ENCODE measurements at regions not wholly inside any gene's neighbourhood (a gene's known extent, or its start where the extent isn't known, plus 50 kb on each side); places are given as distances from the start of the nearest gene placed in this dataset.

GRCh38 chr4:3343358-3343757 is 50.5 kb downstream of the RGS12 start:
- Histone ChIP-seq H3K4me1 (ENCODE audit: insufficient read depth, low read length) (peaks cover 8% of the 10 kb centered on the region), H3K4me3 (ENCODE audit: low read length) (no peak overlapping the region), H3K9me3 (ENCODE audit: low read length) (no peaks in the 10 kb centered on the region), H3K27me3 (ENCODE audit: insufficient read depth, low read length) (no peaks in the 10 kb centered on the region), H3K36me3 (ENCODE audit: insufficient read depth, low read length) (peaks cover 5% of the 10 kb centered on the region), H2AFZ (ENCODE audit: low read depth, low read length) (no peak overlapping the region)

DNA sequence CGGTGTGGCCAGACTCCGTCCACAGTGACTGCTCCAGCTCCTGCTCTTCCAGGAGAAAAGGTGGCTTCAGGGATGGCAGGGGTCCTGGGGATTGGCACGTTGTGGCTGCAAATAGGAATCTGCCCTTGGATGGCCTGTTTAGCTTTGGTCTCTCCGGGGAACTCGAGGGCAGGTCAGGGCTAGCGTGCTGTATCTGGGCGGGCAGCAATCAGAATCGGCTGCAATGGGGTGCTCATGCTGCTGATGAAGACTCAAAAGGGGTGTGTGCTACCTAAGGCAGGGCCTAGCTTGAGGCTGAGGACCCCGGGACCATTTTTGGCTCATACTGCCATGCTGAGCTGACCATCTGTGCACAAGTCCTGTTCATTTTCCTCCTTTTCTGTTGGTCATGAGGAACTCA is 51.3 kb downstream of the RGS12 start:
- Histone ChIP-seq H3K27me3 (ENCODE audit: insufficient read depth, low read length) (no peaks in the 10 kb centered on the region), H3K4me3 (ENCODE audit: low read length) (no peak overlapping the region), H3K36me3 (ENCODE audit: insufficient read depth, low read length) (peaks cover 5% of the 10 kb centered on the region), H3K4me1 (ENCODE audit: insufficient read depth, low read length) (peaks cover 8% of the 10 kb centered on the region), H2AFZ (ENCODE audit: low read depth, low read length) (no peak overlapping the region), H3K9me3 (ENCODE audit: low read length) (no peaks in the 10 kb centered on the region)

GRCh38 chr4:3344596-3344995 is 51.8 kb downstream of the RGS12 start:
- no peak overlapping the region for H3K4me3 ChIP-seq (ENCODE audit: low read length)
- no peak overlapping the region for H2AFZ ChIP-seq (ENCODE audit: low read depth, low read length)
- H3K36me3 ChIP-seq (ENCODE audit: insufficient read depth, low read length) = peaks cover 5% of the 10 kb centered on the region
- peaks cover 8% of the 10 kb centered on the region for H3K4me1 ChIP-seq (ENCODE audit: insufficient read depth, low read length)
- no peaks in the 10 kb centered on the region for H3K27me3 ChIP-seq (ENCODE audit: insufficient read depth, low read length)
- H3K9me3 ChIP-seq (ENCODE audit: low read length) = no peaks in the 10 kb centered on the region

DNA sequence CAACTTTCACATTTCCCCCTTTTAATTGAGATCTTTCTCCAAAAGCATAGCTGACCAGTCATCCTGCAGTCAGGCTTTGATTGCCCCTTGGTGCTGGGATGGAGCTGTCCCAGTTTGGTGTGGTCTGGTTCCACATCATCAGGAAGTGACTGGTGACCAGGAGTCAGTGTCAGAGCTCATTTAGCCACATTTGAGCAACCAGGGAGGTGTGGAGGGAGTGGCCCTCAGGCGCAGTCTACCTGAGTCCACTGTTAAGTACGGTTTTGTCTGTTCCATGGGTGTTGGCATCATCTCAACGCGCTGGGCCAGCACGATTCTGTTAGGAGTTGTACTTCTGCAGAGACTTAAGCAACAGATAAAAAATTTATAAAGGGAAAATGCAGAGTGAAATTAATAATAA is 52.6 kb downstream of the RGS12 start:
- Histone ChIP-seq H3K4me3 (ENCODE audit: low read length) (no peak overlapping the region), H2AFZ (ENCODE audit: low read depth, low read length) (no peak overlapping the region), H3K36me3 (ENCODE audit: insufficient read depth, low read length) (peaks cover 5% of the 10 kb centered on the region), H3K27me3 (ENCODE audit: insufficient read depth, low read length) (no peaks in the 10 kb centered on the region), H3K9me3 (ENCODE audit: low read length) (no peaks in the 10 kb centered on the region), H3K4me1 (ENCODE audit: insufficient read depth, low read length) (peaks cover 8% of the 10 kb centered on the region)

GRCh38 chr4:3346146-3346545 is 53.3 kb downstream of the RGS12 start:
- no peaks in the 10 kb centered on the region for H3K27me3 ChIP-seq (ENCODE audit: insufficient read depth, low read length)
- H3K9me3 ChIP-seq (ENCODE audit: low read length) = no peaks in the 10 kb centered on the region
- no peak overlapping the region for H2AFZ ChIP-seq (ENCODE audit: low read depth, low read length)
- H3K36me3 ChIP-seq (ENCODE audit: insufficient read depth, low read length) = peaks cover 5% of the 10 kb centered on the region
- no peak overlapping the region for H3K4me3 ChIP-seq (ENCODE audit: low read length)
- peaks cover 8% of the 10 kb centered on the region for H3K4me1 ChIP-seq (ENCODE audit: insufficient read depth, low read length)

- no peaks in the 10 kb centered on the region for H3K27me3 ChIP-seq (ENCODE audit: insufficient read depth, low read length)
- H2AFZ ChIP-seq (ENCODE audit: low read depth, low read length) = no peak overlapping the region
- peaks cover 5% of the 10 kb centered on the region for H3K36me3 ChIP-seq (ENCODE audit: insufficient read depth, low read length)
- no peaks in the 10 kb centered on the region for H3K9me3 ChIP-seq (ENCODE audit: low read length)
- no peak overlapping the region for H3K4me3 ChIP-seq (ENCODE audit: low read length)
- peaks cover 15% of the 10 kb centered on the region for H3K4me1 ChIP-seq (ENCODE audit: insufficient read depth, low read length)
Observed at GRCh38 chr4:3347871-3348270, 55.0 kb downstream of the RGS12 start.

- Histone ChIP-seq H3K4me1 (ENCODE audit: insufficient read depth, low read length) (peaks cover 18% of the 10 kb centered on the region), H3K27me3 (ENCODE audit: insufficient read depth, low read length) (no peaks in the 10 kb centered on the region), H2AFZ (ENCODE audit: low read depth, low read length) (no peak overlapping the region), H3K36me3 (ENCODE audit: insufficient read depth, low read length) (no peaks in the 10 kb centered on the region), H3K4me3 (ENCODE audit: low read length) (no peak overlapping the region), H3K9me3 (ENCODE audit: low read length) (peaks cover 3% of the 10 kb centered on the region)
Observed at GRCh38 chr4:3348621-3349020, 55.8 kb downstream of the RGS12 start.

DNA sequence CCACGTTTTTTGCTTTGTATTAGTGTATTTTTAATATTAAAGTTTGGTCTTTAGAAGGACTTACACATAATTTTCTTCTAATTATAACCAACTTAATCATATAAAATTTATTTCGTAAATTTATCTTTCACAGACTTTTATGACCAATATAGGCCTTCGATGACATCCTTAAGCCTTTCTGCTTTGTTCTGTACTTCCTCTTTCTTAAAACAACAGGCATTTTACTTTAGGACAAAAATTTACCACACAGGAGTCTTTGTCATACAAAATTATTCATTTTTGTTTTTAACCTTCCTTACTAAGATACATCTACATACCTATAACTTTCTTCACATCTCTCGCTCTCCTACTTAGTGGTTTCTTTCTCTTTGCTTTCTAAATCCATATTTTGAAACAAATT is 56.3 kb downstream of the RGS12 start:
- Histone ChIP-seq H3K27me3 (ENCODE audit: insufficient read depth, low read length) (no peaks in the 10 kb centered on the region), H3K4me3 (ENCODE audit: low read length) (no peak overlapping the region), H2AFZ (ENCODE audit: low read depth, low read length) (no peak overlapping the region), H3K36me3 (ENCODE audit: insufficient read depth, low read length) (no peaks in the 10 kb centered on the region), H3K9me3 (ENCODE audit: low read length) (peaks cover 3% of the 10 kb centered on the region), H3K4me1 (ENCODE audit: insufficient read depth, low read length) (peaks cover 18% of the 10 kb centered on the region)

DNA sequence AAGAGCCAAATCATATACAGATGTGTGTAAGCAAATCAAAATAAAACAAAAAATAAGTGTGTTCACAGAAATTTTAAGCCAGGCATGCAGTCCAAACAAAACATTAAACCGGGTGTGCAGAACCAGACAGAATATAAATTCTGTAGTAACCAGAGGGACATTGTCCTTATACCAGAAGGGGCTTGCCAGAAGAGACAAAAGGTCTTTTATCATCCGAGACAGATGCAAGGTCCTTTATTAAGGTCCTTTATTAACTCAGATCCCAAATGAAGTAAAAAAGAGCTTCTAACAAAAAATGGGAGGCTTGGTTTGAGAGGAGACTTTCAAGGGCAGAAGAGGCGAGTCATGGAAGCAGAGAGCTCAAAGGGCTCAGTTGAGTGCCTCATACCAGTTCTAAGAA is 59.2 kb downstream of the RGS12 start:
- H3K4me1 ChIP-seq (ENCODE audit: insufficient read depth, low read length) = peaks cover 18% of the 10 kb centered on the region
- H3K9me3 ChIP-seq (ENCODE audit: low read length) = peaks cover 3% of the 10 kb centered on the region
- no peaks in the 10 kb centered on the region for H3K36me3 ChIP-seq (ENCODE audit: insufficient read depth, low read length)
- H2AFZ ChIP-seq (ENCODE audit: low read depth, low read length) = no peak overlapping the region
- no peak overlapping the region for H3K4me3 ChIP-seq (ENCODE audit: low read length)
- H3K27me3 ChIP-seq (ENCODE audit: insufficient read depth, low read length) = no peaks in the 10 kb centered on the region

DNA sequence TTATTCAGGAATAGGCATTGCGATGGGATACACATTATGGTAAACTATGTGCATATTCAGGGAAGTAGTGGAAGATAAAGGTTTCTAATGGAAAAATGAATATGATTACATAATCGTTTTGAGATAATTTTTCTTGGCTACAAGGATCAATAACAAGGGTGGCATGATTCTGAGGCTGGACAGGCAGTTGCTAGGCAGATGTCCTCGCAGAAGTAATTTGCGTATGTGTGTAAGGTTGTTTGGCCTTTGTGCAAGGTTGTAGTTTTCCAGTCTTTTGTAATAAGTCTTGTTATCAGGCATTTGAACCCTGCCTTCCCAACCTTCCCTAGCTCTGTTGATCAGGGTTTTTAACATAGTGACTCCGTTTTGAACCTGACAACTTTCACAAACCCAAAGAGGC is 59.7 kb downstream of the RGS12 start:
- peaks cover 18% of the 10 kb centered on the region for H3K4me1 ChIP-seq (ENCODE audit: insufficient read depth, low read length)
- H3K9me3 ChIP-seq (ENCODE audit: low read length) = peaks cover 3% of the 10 kb centered on the region
- no peaks in the 10 kb centered on the region for H3K27me3 ChIP-seq (ENCODE audit: insufficient read depth, low read length)
- no peaks in the 10 kb centered on the region for H3K36me3 ChIP-seq (ENCODE audit: insufficient read depth, low read length)
- no peak overlapping the region for H2AFZ ChIP-seq (ENCODE audit: low read depth, low read length)
- no peak overlapping the region for H3K4me3 ChIP-seq (ENCODE audit: low read length)

GRCh38 chr4:3352941-3353594 is 60.2 kb downstream of the RGS12 start:
- Histone ChIP-seq H3K36me3 (ENCODE audit: insufficient read depth, low read length) (no peaks in the 10 kb centered on the region), H3K4me1 (ENCODE audit: insufficient read depth, low read length) (peaks cover 18% of the 10 kb centered on the region), H3K27me3 (ENCODE audit: insufficient read depth, low read length) (no peaks in the 10 kb centered on the region), H3K4me3 (ENCODE audit: low read length) (no peak overlapping the region), H3K9me3 (ENCODE audit: low read length) (peaks cover 3% of the 10 kb centered on the region), H2AFZ (ENCODE audit: low read depth, low read length) (no peak overlapping the region)

DNA sequence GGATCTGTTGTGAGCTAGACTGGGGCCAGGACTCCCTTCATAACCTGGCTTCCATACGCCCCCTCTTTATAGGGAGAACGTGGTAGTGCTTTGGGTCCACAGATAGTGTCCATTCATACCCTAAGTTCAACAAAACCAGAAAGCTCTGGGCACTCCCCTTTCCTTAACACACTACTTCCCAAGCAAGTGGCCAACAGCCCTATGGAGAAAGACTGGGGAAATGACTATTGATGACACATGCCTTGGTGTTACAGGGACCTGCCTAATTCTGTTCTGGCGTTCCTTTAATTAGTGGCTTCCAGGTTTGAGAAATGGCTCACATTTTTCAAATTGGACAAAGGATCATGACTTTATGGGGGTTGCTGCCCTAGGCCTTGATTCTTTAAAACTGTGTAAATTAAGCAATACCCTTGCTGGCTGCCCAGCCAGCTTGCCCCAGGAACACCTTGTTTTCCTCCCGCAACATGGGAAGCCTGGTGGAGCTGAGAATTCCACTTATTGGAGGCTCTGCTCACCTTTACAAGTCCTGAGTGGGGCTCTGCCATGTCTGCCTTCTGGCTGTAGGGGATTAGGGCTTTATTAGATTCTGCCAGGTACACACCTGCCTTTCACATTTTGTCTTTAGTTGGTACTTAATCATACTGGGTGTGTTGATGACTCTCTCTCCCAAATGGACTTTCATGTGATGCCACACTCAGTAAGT is 61.1 kb downstream of the RGS12 start:
- no peak overlapping the region for H2AFZ ChIP-seq (ENCODE audit: low read depth, low read length)
- no peak overlapping the region for H3K4me3 ChIP-seq (ENCODE audit: low read length)
- H3K27me3 ChIP-seq (ENCODE audit: insufficient read depth, low read length) = no peaks in the 10 kb centered on the region

GRCh38 chr4:3354455-3354811 is 61.6 kb downstream of the RGS12 start:
- Histone ChIP-seq H3K4me3 (ENCODE audit: low read length) (no peak overlapping the region), H3K9me3 (ENCODE audit: low read length) (peaks cover 3% of the 10 kb centered on the region), H3K36me3 (ENCODE audit: insufficient read depth, low read length) (no peaks in the 10 kb centered on the region), H2AFZ (ENCODE audit: low read depth, low read length) (no peak overlapping the region), H3K4me1 (ENCODE audit: insufficient read depth, low read length) (peaks cover 18% of the 10 kb centered on the region), H3K27me3 (ENCODE audit: insufficient read depth, low read length) (no peaks in the 10 kb centered on the region)

More for the DNA sequence above, 61.1 kb downstream of the RGS12 start:
- Histone ChIP-seq H3K4me1 (ENCODE audit: insufficient read depth, low read length) (peaks cover 18% of the 10 kb centered on the region), H3K9me3 (ENCODE audit: low read length) (peaks cover 3% of the 10 kb centered on the region), H3K36me3 (ENCODE audit: insufficient read depth, low read length) (no peaks in the 10 kb centered on the region)

Measured in neuron (in vitro differentiated cells).